ENCODE measurements at regions not wholly inside any gene's neighbourhood (a gene's known extent, or its start where the extent isn't known, plus 50 kb on each side); places are given as distances from the start of the nearest gene placed in this dataset.

DNA sequence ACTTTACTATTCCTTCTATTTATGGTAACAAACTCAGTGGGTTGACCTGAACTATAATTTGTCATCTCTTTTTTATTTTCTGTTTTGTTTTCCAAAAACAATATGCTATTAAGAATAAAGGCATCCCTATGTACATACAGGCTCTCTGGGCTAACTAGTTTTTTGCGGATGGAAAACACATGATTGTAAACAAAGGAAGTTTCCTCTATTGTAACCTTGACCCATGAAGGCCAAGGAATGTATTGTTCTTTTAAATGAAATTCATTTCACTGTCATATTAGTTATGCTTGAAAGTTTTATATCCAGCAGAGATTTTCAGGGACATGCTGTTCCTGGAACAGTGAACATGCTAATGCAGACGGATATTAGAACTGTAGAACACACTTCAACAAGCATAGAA is 705.0 kb upstream of the SEL1L start:
- Histone ChIP-seq H3K27ac (ENCODE audit: insufficient read depth, low read length, poor library complexity, severe bottlenecking) (no peak overlapping the region), H3K4me1 (ENCODE audit: control insufficient read depth, insufficient read depth, low read length, poor library complexity, severe bottlenecking) (no peaks in the 10 kb centered on the region), H3K27me3 (ENCODE audit: control insufficient read depth, insufficient read depth, low read length) (no peaks in the 10 kb centered on the region), H3K4me3 (ENCODE audit: low read depth, low read length) (no peak overlapping the region), H3K9me3 (ENCODE audit: control insufficient read depth in 2 of 2, low read length in 2 of 2) (no peaks in the 10 kb centered on the region), H3K36me3 (ENCODE audit: control insufficient read depth, insufficient read depth, low read length) (no peaks in the 10 kb centered on the region)
- Mint-ChIP-seq H3K27ac (no peak overlapping the region), H3K4me3 (no peak overlapping the region), H3K27me3 (no peaks in the 10 kb centered on the region), H3K4me1 (no peaks in the 10 kb centered on the region), H3K9me3 (peaks cover 0 to 22% (median 5%) of the 10 kb centered on the region in 7 donors), H3K36me3 (peaks cover 6% of the 10 kb centered on the region)
- no peak for ATAC-seq (ENCODE audit: low read depth in 2 of 2)
- no peak for DNase-seq

DNA sequence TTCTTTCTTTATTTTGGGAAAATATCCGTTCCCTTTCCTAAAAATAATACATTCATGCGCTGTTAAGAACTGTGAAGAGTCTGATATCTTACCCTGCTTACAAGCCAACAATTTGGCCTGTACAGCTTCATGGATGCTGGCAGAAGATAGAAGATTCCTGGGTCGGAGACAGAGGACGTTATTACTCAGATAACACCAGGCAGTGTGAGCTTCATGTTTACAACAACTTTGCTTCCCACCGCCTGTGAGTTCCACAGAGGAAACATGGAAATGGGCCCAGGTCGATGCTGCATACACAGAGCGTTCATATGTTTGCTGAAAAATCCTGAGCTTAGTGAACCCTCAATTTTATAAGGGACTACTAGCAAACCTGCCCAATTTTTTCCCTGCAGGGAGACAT is 705.6 kb upstream of the SEL1L start:
- peaks cover 0 to 20% (median 5%) of the 10 kb centered on the region in 7 donors for H3K9me3 Mint-ChIP-seq
- no peak for DNase-seq

DNA sequence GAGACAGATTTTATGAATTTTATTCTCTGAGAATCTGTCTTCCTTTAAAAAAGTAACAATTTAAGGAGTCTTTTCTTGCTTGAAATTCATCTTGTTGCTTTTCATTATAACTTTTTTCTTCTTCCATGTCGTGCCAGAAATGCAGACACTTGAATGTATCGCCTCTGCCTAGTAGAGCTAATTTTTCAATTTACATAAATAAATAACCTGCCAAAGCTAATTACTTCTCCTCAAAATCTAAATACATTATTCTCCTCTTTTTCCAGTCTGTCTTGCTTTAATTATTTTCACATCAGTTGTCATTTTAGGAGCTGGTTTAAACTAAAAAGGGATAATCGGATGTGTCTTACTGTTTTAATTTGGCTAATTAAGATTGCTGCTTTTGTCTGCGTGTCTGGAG is 711.1 kb upstream of the SEL1L start:
- no peak overlapping the region for H3K4me3 ChIP-seq (ENCODE audit: low read depth, low read length)
- H3K36me3 Mint-ChIP-seq, result no peaks in the 10 kb centered on the region
- DNase-seq, result no peak
- no peak overlapping the region for H3K27ac ChIP-seq (ENCODE audit: insufficient read depth, low read length, poor library complexity, severe bottlenecking)
- no peak overlapping the region for H3K27ac Mint-ChIP-seq
- H3K9me3 ChIP-seq (ENCODE audit: control insufficient read depth in 2 of 2, low read length in 2 of 2), result no peaks in the 10 kb centered on the region
- H3K4me1 Mint-ChIP-seq, result no peaks in the 10 kb centered on the region
- no peak for ATAC-seq (ENCODE audit: low read depth in 2 of 2)
- no peaks in the 10 kb centered on the region for H3K27me3 ChIP-seq (ENCODE audit: control insufficient read depth, insufficient read depth, low read length)
- peaks cover 0 to 10% (median 5%) of the 10 kb centered on the region in 7 donors for H3K9me3 Mint-ChIP-seq
- no peak overlapping the region for H3K4me3 Mint-ChIP-seq
- H3K27me3 Mint-ChIP-seq, result no peaks in the 10 kb centered on the region
- no peaks in the 10 kb centered on the region for H3K36me3 ChIP-seq (ENCODE audit: control insufficient read depth, insufficient read depth, low read length)
- H3K4me1 ChIP-seq (ENCODE audit: control insufficient read depth, insufficient read depth, low read length, poor library complexity, severe bottlenecking), result no peaks in the 10 kb centered on the region

More for the DNA sequence above, 705.6 kb upstream of the SEL1L start:
- Histone ChIP-seq H3K4me3 (ENCODE audit: low read depth, low read length) (no peak overlapping the region), H3K9me3 (ENCODE audit: control insufficient read depth in 2 of 2, low read length in 2 of 2) (no peaks in the 10 kb centered on the region), H3K4me1 (ENCODE audit: control insufficient read depth, insufficient read depth, low read length, poor library complexity, severe bottlenecking) (no peaks in the 10 kb centered on the region), H3K27ac (ENCODE audit: insufficient read depth, low read length, poor library complexity, severe bottlenecking) (no peak overlapping the region), H3K27me3 (ENCODE audit: control insufficient read depth, insufficient read depth, low read length) (no peaks in the 10 kb centered on the region), H3K36me3 (ENCODE audit: control insufficient read depth, insufficient read depth, low read length) (no peaks in the 10 kb centered on the region)
- no peak overlapping the region for H3K27ac Mint-ChIP-seq
- H3K4me3 Mint-ChIP-seq, result no peak overlapping the region
- H3K36me3 Mint-ChIP-seq, result peaks cover 6% of the 10 kb centered on the region
- H3K27me3 Mint-ChIP-seq, result no peaks in the 10 kb centered on the region
- ATAC-seq (ENCODE audit: low read depth in 2 of 2), result no peak
- H3K4me1 Mint-ChIP-seq, result no peaks in the 10 kb centered on the region

DNA sequence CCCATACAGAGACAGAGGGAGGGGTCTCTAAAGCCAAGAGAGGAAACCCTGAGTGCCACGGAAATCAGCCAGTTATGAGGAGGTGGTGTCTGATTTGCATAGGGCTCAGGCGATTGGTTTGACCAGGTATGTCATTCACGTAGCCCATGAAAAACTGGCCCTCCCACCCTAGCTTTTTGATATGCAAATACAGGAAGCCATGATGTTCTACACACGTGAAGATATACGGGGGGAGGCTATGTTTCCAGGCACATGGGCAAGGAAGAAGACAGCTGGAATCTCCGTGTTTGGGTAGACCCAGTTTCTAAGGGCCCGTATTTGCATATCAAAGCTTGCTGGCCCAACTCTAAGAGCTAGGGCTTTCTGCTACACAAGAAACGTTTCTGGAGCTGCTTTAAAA is 717.8 kb upstream of the SEL1L start:
- no peaks in the 10 kb centered on the region for H3K4me1 ChIP-seq (ENCODE audit: control insufficient read depth, insufficient read depth, low read length, poor library complexity, severe bottlenecking)
- no peaks in the 10 kb centered on the region for H3K36me3 Mint-ChIP-seq

DNA sequence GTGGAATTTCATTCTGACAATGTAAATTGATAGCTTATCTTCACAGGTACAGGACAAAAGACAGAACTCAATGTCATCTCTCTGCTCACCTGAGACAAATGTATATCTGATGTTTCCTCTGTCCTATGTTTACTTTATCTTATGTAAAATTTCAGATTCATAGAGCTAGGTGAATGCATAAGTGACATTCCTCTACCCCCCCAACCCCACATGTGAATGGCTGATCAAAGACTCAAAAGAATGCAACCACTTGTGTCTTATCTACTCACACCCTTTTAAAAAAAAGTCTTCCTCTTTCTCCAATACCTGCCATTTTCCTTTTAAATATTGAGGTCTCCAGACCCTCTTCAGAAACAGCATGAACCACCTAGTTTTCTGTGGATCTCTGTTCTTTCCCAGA is 736.6 kb upstream of the SEL1L start:
- peaks cover 2 to 30% (median 6%) of the 10 kb centered on the region in 7 donors for H3K9me3 Mint-ChIP-seq
- H3K9me3 ChIP-seq (ENCODE audit: control insufficient read depth in 2 of 2, low read length in 2 of 2), result peaks cover 4 to 18% of the 10 kb centered on the region in 2 experiments

More for the DNA sequence above, 717.8 kb upstream of the SEL1L start:
- DNase-seq (no peak), ATAC-seq (ENCODE audit: low read depth in 2 of 2) (no peak)
- Histone ChIP-seq H3K27ac (ENCODE audit: insufficient read depth, low read length, poor library complexity, severe bottlenecking) (no peak overlapping the region), H3K9me3 (ENCODE audit: control insufficient read depth in 2 of 2, low read length in 2 of 2) (peaks cover 0 to 3% of the 10 kb centered on the region in 2 experiments), H3K4me3 (ENCODE audit: low read depth, low read length) (no peak overlapping the region), H3K36me3 (ENCODE audit: control insufficient read depth, insufficient read depth, low read length) (no peaks in the 10 kb centered on the region), H3K27me3 (ENCODE audit: control insufficient read depth, insufficient read depth, low read length) (no peaks in the 10 kb centered on the region)
- no peak overlapping the region for H3K4me3 Mint-ChIP-seq
- H3K27me3 Mint-ChIP-seq, result no peaks in the 10 kb centered on the region
- H3K4me1 Mint-ChIP-seq, result no peaks in the 10 kb centered on the region
- H3K9me3 Mint-ChIP-seq, result peaks cover 1 to 18% (median 6%) of the 10 kb centered on the region in 7 donors
- no peak overlapping the region for H3K27ac Mint-ChIP-seq

DNA sequence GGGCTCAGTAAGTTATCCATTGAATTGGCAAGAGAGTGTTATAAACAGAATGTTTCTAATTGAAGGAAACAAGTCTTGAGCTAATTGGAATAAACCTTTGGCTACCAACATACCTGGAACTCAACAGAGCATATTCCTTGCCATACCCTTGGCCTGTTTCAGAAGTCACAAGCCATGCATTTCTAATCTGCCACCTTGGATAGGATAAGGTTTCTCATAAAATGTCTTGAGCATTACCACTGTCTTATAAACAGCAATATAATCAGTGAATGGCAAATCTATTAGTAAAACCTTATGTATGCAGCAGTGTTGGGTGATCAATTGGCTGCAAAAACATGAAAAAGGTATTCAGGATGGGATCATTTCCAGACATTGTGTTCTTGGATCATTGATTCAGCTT is 765.2 kb upstream of the SEL1L start:
- Histone ChIP-seq H3K36me3 (ENCODE audit: control insufficient read depth, insufficient read depth, low read length) (no peaks in the 10 kb centered on the region), H3K27ac (ENCODE audit: insufficient read depth, low read length, poor library complexity, severe bottlenecking) (no peak overlapping the region), H3K27me3 (ENCODE audit: control insufficient read depth, insufficient read depth, low read length) (no peaks in the 10 kb centered on the region), H3K4me3 (ENCODE audit: low read depth, low read length) (no peak overlapping the region), H3K4me1 (ENCODE audit: control insufficient read depth, insufficient read depth, low read length, poor library complexity, severe bottlenecking) (no peaks in the 10 kb centered on the region), H3K9me3 (ENCODE audit: control insufficient read depth in 2 of 2, low read length in 2 of 2) (no peaks in the 10 kb centered on the region)
- Mint-ChIP-seq H3K9me3 (peaks cover 0 to 18% (median 4%) of the 10 kb centered on the region in 7 donors), H3K27me3 (no peaks in the 10 kb centered on the region), H3K4me1 (no peaks in the 10 kb centered on the region), H3K36me3 (no peaks in the 10 kb centered on the region), H3K4me3 (no peak overlapping the region), H3K27ac (no peak overlapping the region)
- no peak for DNase-seq
- ATAC-seq (ENCODE audit: low read depth in 2 of 2), result no peak

More for the DNA sequence above, 736.6 kb upstream of the SEL1L start:
- ATAC-seq (ENCODE audit: low read depth in 2 of 2), result no peak
- Histone ChIP-seq H3K27ac (ENCODE audit: insufficient read depth, low read length, poor library complexity, severe bottlenecking) (no peak overlapping the region), H3K4me3 (ENCODE audit: low read depth, low read length) (no peak overlapping the region), H3K27me3 (ENCODE audit: control insufficient read depth, insufficient read depth, low read length) (no peaks in the 10 kb centered on the region), H3K36me3 (ENCODE audit: control insufficient read depth, insufficient read depth, low read length) (no peaks in the 10 kb centered on the region), H3K4me1 (ENCODE audit: control insufficient read depth, insufficient read depth, low read length, poor library complexity, severe bottlenecking) (no peaks in the 10 kb centered on the region)
- Mint-ChIP-seq H3K27me3 (no peaks in the 10 kb centered on the region), H3K4me1 (no peaks in the 10 kb centered on the region), H3K36me3 (no peaks in the 10 kb centered on the region), H3K4me3 (no peak overlapping the region), H3K27ac (no peak overlapping the region)
- no peak for DNase-seq

DNA sequence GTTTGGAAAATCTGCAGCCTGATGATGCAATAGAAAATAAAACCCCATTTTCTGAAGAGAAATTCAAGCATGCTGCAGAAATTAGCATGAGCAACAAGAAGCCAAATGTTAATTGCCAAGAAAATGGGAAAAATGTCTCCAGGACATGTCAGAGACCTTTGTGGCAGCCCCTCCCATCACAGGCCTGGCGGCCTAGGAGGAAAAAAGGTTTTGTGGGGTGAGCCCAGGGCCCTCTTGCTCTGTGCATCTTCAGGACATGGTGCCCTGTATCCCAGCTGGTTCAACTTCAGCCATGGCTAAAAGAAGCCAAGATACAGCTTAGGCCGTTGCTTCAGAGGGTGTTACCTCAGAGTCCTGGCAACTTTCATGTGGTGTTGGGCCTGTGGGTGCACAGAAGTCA is 775.5 kb upstream of the SEL1L start:
- no peak overlapping the region for H3K4me3 ChIP-seq (ENCODE audit: low read depth, low read length)
- no peaks in the 10 kb centered on the region for H3K27me3 ChIP-seq (ENCODE audit: control insufficient read depth, insufficient read depth, low read length)
- H3K4me1 ChIP-seq (ENCODE audit: control insufficient read depth, insufficient read depth, low read length, poor library complexity, severe bottlenecking), result no peaks in the 10 kb centered on the region
- H3K27me3 Mint-ChIP-seq, result no peaks in the 10 kb centered on the region
- H3K4me3 Mint-ChIP-seq, result no peak overlapping the region
- H3K9me3 ChIP-seq (ENCODE audit: control insufficient read depth in 2 of 2, low read length in 2 of 2), result peaks cover 0 to 4% of the 10 kb centered on the region in 2 experiments
- H3K27ac ChIP-seq (ENCODE audit: insufficient read depth, low read length, poor library complexity, severe bottlenecking), result no peak overlapping the region
- ATAC-seq (ENCODE audit: low read depth in 2 of 2) (no peak), DNase-seq (no peak)
- peaks cover 0 to 25% (median 3%) of the 10 kb centered on the region in 7 donors for H3K9me3 Mint-ChIP-seq
- H3K27ac Mint-ChIP-seq, result no peak overlapping the region
- H3K4me1 Mint-ChIP-seq, result no peaks in the 10 kb centered on the region
- no peaks in the 10 kb centered on the region for H3K36me3 Mint-ChIP-seq
- H3K36me3 ChIP-seq (ENCODE audit: control insufficient read depth, insufficient read depth, low read length), result no peaks in the 10 kb centered on the region

DNA sequence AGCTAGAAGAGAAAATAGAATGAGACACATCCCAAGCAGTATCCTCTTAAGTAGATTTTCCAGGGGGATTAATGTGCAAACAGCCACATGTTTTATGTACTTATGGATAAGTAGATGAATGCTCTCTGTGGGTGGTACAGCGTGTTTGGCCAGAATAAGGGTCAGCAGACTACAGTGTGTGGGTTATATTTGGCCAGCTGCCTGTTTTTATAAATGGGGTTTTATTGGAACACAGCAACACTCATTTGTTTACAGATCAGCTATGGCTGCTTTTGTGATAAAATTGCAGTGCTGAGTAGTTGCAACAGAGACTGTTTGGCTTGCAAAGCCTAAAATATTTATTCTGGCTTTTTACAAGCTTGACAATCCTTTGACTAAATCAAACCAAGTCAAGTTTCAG is 780.2 kb upstream of the SEL1L start:
- H3K4me1 ChIP-seq (ENCODE audit: control insufficient read depth, insufficient read depth, low read length, poor library complexity, severe bottlenecking), result no peaks in the 10 kb centered on the region
- no peaks in the 10 kb centered on the region for H3K27me3 ChIP-seq (ENCODE audit: control insufficient read depth, insufficient read depth, low read length)
- Mint-ChIP-seq H3K4me1 (no peaks in the 10 kb centered on the region), H3K36me3 (no peaks in the 10 kb centered on the region), H3K9me3 (peaks cover 0 to 14% (median 5%) of the 10 kb centered on the region in 7 donors), H3K4me3 (no peak overlapping the region), H3K27me3 (no peaks in the 10 kb centered on the region), H3K27ac (no peak overlapping the region)
- H3K27ac ChIP-seq (ENCODE audit: insufficient read depth, low read length, poor library complexity, severe bottlenecking), result no peak overlapping the region
- peaks cover 0 to 1% of the 10 kb centered on the region in 2 experiments for H3K9me3 ChIP-seq (ENCODE audit: control insufficient read depth in 2 of 2, low read length in 2 of 2)
- DNase-seq (no peak), ATAC-seq (ENCODE audit: low read depth in 2 of 2) (no peak)
- H3K36me3 ChIP-seq (ENCODE audit: control insufficient read depth, insufficient read depth, low read length), result no peaks in the 10 kb centered on the region
- no peak overlapping the region for H3K4me3 ChIP-seq (ENCODE audit: low read depth, low read length)
